ENCODE measurements at regions not wholly inside any gene's neighbourhood (a gene's known extent, or its start where the extent isn't known, plus 50 kb on each side); places are given as distances from the start of the nearest gene placed in this dataset.
"Not testable (repeated sequence)": the region's sequence is repeated elsewhere in the genome, so short reads cannot be mapped to it uniquely, and the experiment has no call there.

GRCh38 chr13:69028936-69029335, 1078.7 kb upstream of the ATXN8OS start:
- Histone ChIP-seq H3K4me1 (ENCODE audit: insufficient read depth) (no peaks in the 10 kb centered on the region), H3K36me3 (ENCODE audit: insufficient read depth) (no peaks in the 10 kb centered on the region), H3K4me3 (ENCODE audit: low read depth, low read length) (no peak overlapping the region), H3K27ac (ENCODE audit: low read depth) (no peak overlapping the region)
- no peak for DNase-seq (ENCODE audit: extremely low spot score)

- DNase-seq (ENCODE audit: extremely low spot score): no peak
- H3K27ac ChIP-seq (ENCODE audit: low read depth): no peak overlapping the region
- no peak overlapping the region for H3K4me3 ChIP-seq (ENCODE audit: low read depth, low read length)
- H3K4me1 ChIP-seq (ENCODE audit: insufficient read depth): no peaks in the 10 kb centered on the region
- H3K36me3 ChIP-seq (ENCODE audit: insufficient read depth): no peaks in the 10 kb centered on the region
Measured at GRCh38 chr13:69020120-69020519, 1087.5 kb upstream of the ATXN8OS start.

DNA sequence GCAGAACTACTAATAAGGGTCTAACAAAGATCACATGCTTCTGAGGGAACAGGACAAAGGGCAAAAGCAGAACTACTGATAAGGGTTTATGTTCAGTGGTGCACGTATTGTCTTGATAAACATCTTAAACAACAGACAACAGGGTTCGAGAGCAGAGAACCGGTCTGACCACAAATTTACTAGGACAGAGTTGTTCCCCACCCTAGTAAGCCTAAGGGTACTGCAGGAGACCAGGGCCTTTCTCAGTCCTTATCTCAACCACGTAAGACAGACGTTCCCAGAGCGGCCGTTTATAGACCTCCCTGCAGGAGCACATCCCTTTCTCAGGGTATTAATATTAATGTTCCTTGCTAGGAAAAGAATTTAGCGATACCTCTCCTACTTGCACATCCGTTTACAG, 1089.5 kb upstream of the ATXN8OS start:
- H3K27ac ChIP-seq (ENCODE audit: low read depth); DNase-seq (ENCODE audit: extremely low spot score); H3K4me1 ChIP-seq (ENCODE audit: insufficient read depth); H3K36me3 ChIP-seq (ENCODE audit: insufficient read depth); H3K4me3 ChIP-seq (ENCODE audit: low read depth, low read length): not testable (repeated sequence)
- WGBS: 75% methylated on average over 9 of the region's 9 CpGs

DNA sequence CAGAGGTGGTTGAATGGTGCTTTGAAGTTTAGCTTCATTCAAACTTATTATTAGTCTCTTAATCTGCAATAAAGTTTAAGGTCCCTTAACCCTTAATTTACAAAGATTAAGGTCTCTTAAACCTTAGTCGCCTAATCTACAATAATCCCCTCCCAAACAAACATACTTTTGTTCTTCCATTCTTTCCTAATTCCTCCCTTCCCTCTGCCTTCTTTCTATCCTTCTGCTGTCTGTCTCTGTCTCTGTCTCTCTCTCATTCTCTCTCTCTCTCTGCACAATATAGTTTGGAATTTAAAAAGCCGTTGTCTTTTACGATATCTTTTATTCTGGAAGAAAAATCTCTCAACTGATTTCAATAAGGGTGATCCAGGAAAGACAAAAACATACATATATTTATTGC, 1096.8 kb upstream of the ATXN8OS start:
- Histone ChIP-seq H3K4me1 (ENCODE audit: insufficient read depth) (no peaks in the 10 kb centered on the region), H3K27ac (ENCODE audit: low read depth) (no peak overlapping the region), H3K36me3 (ENCODE audit: insufficient read depth) (no peaks in the 10 kb centered on the region), H3K4me3 (ENCODE audit: low read depth, low read length) (no peak overlapping the region)
- no peak for DNase-seq (ENCODE audit: extremely low spot score)
- WGBS: 59% methylated on average over 3 of the region's 3 CpGs

GRCh38 chr13:69008499-69008898, 1099.1 kb upstream of the ATXN8OS start:
- Histone ChIP-seq H3K27ac (ENCODE audit: low read depth) (no peak overlapping the region), H3K36me3 (ENCODE audit: insufficient read depth) (no peaks in the 10 kb centered on the region), H3K4me3 (ENCODE audit: low read depth, low read length) (no peak overlapping the region), H3K4me1 (ENCODE audit: insufficient read depth) (no peaks in the 10 kb centered on the region)
- WGBS: 77% methylated on average over 5 of the region's 5 CpGs
- no peak for DNase-seq (ENCODE audit: extremely low spot score)

DNA sequence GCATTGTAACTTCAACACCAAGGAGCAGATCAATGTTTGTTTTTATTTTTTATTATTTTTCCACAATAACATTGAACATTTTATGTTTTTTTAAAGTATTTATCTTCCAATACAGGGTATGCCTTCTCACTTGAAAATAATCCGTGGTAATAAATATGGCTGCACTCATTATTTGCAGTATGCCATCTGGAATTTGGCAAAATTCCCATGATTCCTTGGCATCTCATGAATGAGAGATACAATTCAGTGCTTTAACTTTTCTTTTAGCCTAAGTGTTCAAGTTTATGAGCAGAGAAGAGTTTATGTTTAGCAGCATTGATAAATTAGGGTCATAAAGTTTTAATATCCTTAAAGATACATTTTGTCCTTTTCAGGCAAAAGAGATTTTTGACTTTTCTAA, 1109.6 kb upstream of the ATXN8OS start:
- 40% methylated on average over 1 of the region's 1 CpG for WGBS

DNA sequence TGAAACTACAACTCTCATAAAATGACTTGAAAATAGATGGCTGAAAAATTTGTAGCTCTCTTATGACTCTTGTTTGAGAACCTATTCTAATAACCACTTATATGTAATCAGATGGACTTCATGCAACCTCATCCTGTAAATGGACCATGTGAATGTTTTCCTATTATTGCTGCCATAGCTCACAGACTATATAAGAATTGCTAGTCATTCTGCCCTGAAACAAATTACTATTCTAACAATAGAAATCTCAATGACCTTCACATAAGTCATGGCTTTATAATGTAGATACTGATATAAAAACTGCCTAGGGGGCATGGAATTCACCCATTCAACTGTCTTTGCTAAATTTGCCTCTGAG, 1111.0 kb upstream of the ATXN8OS start:
- H3K4me3 ChIP-seq (ENCODE audit: low read depth, low read length): no peak overlapping the region
- no peaks in the 10 kb centered on the region for H3K36me3 ChIP-seq (ENCODE audit: insufficient read depth)
- H3K27ac ChIP-seq (ENCODE audit: low read depth): no peak overlapping the region
- DNase-seq (ENCODE audit: extremely low spot score): no peak
- no peaks in the 10 kb centered on the region for H3K4me1 ChIP-seq (ENCODE audit: insufficient read depth)

More for the DNA sequence above, 1109.6 kb upstream of the ATXN8OS start:
- no peak for DNase-seq (ENCODE audit: extremely low spot score)
- Histone ChIP-seq H3K4me3 (ENCODE audit: low read depth, low read length) (no peak overlapping the region), H3K4me1 (ENCODE audit: insufficient read depth) (no peaks in the 10 kb centered on the region), H3K27ac (ENCODE audit: low read depth) (no peak overlapping the region), H3K36me3 (ENCODE audit: insufficient read depth) (no peaks in the 10 kb centered on the region)

DNA sequence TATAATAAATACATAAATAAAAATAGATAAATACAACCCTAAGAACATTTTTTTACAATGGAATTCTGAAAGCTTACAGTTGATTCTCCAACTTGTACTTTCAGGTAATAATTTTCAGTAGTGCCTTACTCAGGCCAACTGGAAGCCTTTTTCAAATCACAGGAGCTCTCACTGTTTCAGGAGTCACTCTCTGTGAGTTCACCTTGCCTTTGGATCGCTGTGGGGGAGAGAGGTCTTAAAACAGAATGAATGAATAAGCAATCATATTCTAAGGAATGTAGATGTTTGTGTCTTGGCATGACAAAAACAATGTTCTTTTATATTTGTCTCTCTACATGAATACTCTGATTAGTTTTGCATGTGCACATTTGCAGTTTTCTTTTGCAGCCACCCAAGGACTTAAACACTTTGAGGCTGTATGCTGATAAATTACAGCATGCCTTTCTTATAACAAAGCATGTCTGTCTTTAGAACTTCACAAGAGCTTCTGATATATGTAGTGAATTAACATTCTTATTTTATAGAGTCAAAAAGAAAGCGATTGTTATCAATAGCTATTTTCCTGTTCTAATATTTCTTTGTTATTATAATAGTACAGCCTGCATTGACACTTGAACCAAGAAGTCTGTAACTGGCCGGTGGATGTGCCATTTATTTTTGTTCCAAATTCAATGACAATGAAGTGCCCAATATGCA, 1111.5 kb upstream of the ATXN8OS start:
- 64% methylated on average over 3 of the region's 3 CpGs for WGBS
- no peak for DNase-seq (ENCODE audit: extremely low spot score)
- Histone ChIP-seq H3K27ac (ENCODE audit: low read depth) (no peak overlapping the region), H3K4me3 (ENCODE audit: low read depth, low read length) (no peak overlapping the region), H3K4me1 (ENCODE audit: insufficient read depth) (no peaks in the 10 kb centered on the region), H3K36me3 (ENCODE audit: insufficient read depth) (no peaks in the 10 kb centered on the region)

DNA sequence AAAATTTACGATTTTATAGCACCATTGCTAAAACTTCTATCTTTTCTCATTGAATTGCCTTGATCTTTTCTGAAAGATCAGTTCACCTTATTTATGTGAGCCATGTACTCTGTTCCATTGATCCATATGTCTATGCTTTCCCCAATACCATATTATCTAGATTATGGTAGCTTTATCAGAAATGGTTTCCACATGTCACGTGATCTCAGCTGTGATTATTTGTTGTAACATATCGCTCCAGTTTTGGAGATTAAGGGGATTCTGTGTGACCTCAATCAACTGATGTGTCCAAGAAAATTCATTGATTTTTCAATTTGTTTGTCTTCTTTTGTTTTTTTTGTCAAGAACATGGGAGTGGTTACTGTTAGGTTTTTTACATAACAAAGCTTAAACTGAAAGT, 1114.5 kb upstream of the ATXN8OS start:
- DNase-seq (ENCODE audit: extremely low spot score): no peak
- Histone ChIP-seq H3K36me3 (ENCODE audit: insufficient read depth) (no peaks in the 10 kb centered on the region), H3K27ac (ENCODE audit: low read depth) (no peak overlapping the region), H3K4me1 (ENCODE audit: insufficient read depth) (no peaks in the 10 kb centered on the region), H3K4me3 (ENCODE audit: low read depth, low read length) (no peak overlapping the region)
- WGBS: 82% methylated on average over 3 of the region's 3 CpGs

- DNase-seq (ENCODE audit: extremely low spot score): no peak
- H3K4me1 ChIP-seq (ENCODE audit: insufficient read depth): no peaks in the 10 kb centered on the region
- H3K27ac ChIP-seq (ENCODE audit: low read depth): no peak overlapping the region
- H3K36me3 ChIP-seq (ENCODE audit: insufficient read depth): no peaks in the 10 kb centered on the region
- no peak overlapping the region for H3K4me3 ChIP-seq (ENCODE audit: low read depth, low read length)
- WGBS: 83% methylated on average over 11 of the region's 11 CpGs
Measured at GRCh38 chr13:68988176-68988575, 1119.5 kb upstream of the ATXN8OS start.

- H3K27ac ChIP-seq (ENCODE audit: low read depth): no peak overlapping the region
- H3K36me3 ChIP-seq (ENCODE audit: insufficient read depth): no peaks in the 10 kb centered on the region
- H3K4me1 ChIP-seq (ENCODE audit: insufficient read depth): no peaks in the 10 kb centered on the region
- H3K4me3 ChIP-seq (ENCODE audit: low read depth, low read length): no peak overlapping the region
- no peak for DNase-seq (ENCODE audit: extremely low spot score)
- 96% methylated on average over 13 of the region's 13 CpGs for WGBS
Measured at GRCh38 chr13:68987585-68987984, 1120.0 kb upstream of the ATXN8OS start.

DNA sequence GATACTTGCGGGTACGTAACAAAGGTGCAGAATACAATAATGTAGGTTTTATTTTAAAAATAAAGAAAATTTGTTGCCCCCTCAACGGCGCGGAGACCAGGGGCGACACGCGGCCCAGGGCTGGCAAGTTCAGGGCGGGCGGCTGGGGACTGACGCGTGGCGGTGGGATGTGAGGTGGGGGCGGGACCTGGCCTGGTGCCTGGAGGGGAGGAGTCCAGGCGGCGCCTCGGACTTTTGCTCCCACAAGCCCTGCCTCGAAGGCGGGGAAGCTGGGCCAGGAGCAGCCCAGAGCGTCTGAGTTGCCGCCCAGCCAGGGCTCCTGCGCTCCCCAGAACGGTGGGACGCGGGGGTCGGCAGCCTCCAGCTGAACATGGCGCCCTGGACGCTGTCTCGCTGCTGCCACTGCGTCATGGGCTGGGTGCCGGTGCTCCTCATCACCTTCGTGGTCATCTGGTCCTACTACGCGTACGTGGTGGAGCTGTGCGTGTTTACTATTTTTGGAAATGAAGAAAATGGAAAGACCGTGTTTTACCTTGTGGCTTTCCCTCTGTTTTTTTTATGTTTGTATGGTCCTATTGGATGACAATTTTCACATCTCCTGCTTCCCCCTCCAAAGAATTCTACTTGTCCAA, 1122.8 kb upstream of the ATXN8OS start:
- Histone ChIP-seq H3K4me3 (ENCODE audit: low read depth, low read length) (no peak overlapping the region), H3K27ac (ENCODE audit: low read depth) (no peak overlapping the region), H3K4me1 (ENCODE audit: insufficient read depth) (no peaks in the 10 kb centered on the region), H3K36me3 (ENCODE audit: insufficient read depth) (no peaks in the 10 kb centered on the region)
- 93% methylated on average over 37 of the region's 37 CpGs for WGBS
- no peak for DNase-seq (ENCODE audit: extremely low spot score)

DNA sequence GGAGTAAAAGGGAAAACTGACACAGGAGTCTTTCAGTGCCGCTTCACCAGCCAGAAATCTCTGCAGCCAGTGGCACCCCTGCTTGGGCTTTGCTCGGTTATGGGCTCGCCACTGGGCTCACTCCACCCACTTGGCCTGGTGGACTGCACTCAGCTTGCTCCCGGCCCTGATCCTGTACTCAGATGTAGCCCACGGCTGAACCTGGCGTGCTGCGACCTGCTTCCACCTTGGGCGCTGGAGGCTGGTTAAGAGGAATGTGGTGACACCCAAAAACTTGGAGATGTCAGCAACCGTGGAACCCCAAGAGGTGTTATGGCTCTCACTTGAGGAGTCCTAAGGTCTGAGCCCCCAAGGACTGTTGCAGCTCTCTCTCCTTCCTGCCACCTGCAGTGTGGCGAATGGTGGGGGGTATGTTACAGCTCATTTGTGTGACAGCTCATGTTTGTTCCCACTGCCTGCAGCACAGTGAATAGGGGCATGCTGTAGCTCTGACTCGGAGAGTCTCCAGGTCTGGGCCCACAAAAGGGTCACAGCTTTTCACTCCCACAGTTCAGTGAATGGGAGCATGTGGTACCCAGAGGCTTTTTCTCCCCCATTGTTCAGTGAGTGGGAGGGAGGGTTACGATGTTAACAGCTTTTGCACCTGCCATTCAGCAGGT, 1124.5 kb upstream of the ATXN8OS start:
- no peak overlapping the region for H3K27ac ChIP-seq (ENCODE audit: low read depth)
- H3K4me1 ChIP-seq (ENCODE audit: insufficient read depth): no peaks in the 10 kb centered on the region
- H3K36me3 ChIP-seq (ENCODE audit: insufficient read depth): no peaks in the 10 kb centered on the region
- H3K4me3 ChIP-seq (ENCODE audit: low read depth, low read length): no peak overlapping the region
- no peak for DNase-seq (ENCODE audit: extremely low spot score)
- WGBS: 85% methylated on average over 12 of the region's 12 CpGs

DNA sequence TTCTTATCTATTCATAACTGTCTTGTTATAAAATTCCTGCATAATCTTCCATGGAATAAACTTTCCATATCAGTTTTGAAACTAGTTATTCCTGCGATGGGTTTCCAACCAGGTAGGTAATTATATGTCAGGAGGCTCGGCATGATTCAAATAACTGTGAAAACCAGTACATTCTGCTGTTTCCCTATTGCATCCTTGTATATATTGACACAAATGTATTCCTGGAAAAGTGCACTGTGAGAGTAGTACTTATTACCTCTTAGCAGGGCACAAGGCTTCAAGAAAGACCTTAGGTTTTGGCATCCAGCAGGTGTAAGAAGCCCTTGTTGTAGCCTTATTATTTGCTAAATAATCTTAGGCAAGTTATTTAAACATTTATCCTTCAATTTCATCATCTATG, 1131.3 kb upstream of the ATXN8OS start:
- Histone ChIP-seq H3K27ac (ENCODE audit: low read depth) (no peak overlapping the region), H3K36me3 (ENCODE audit: insufficient read depth) (no peaks in the 10 kb centered on the region), H3K4me3 (ENCODE audit: low read depth, low read length) (no peak overlapping the region), H3K4me1 (ENCODE audit: insufficient read depth) (no peaks in the 10 kb centered on the region)
- no peak for DNase-seq (ENCODE audit: extremely low spot score)
- WGBS: 67% methylated on average over 2 of the region's 2 CpGs

Data from urinary bladder (tissue), 3 donors.